ENCODE measurements at regions not wholly inside any gene's neighbourhood (a gene's known extent, or its start where the extent isn't known, plus 50 kb on each side); places are given as distances from the start of the nearest gene placed in this dataset.

DNA sequence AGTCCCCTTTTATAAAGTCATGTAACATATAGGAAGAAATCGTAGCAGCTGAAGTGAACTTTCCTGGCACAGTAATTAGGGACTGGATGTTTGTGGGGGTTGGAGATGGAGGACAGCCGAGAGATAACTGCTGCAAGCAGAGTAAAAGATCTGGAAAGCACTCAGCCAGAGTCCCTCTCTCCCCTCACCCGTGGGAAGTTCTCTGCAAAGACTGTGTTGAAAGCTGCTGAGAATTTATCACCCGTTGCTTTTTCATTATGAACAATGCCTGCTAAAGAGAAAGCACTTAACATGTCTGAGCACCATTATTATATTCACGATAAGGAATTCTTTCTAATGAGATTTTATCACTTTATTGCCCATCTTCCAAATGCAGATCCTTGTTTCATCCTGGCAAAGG lies 248.8 kb downstream of the SHOX2 start:
- TF ChIP-seq CTCF (conservative IDR thresholded peaks at IDR 0.05 in 1 of 2, IDR thresholded peaks at IDR 0.05 in 1 of 2; ENCODE audit: low read depth in 1 of 2, low read length in 2 of 2), result no peak
- no peak for TF ChIP-seq EZH2 (IDR thresholded peaks at IDR 0.05; ENCODE audit: low read length, missing control alignments)
